ENCODE measurements at regions not wholly inside any gene's neighbourhood (a gene's known extent, or its start where the extent isn't known, plus 50 kb on each side); places are given as distances from the start of the nearest gene placed in this dataset.

- H3K27me3 Mint-ChIP-seq (ENCODE audit: unreplicated experiment): peaks cover 3% of the 10 kb centered on the region
These were observed 769.8 kb upstream of the MGAT4C start for GRCh38 chr12:87025976-87026375.

GRCh38 chr12:87021400-87021799 lies 765.2 kb upstream of the MGAT4C start:
- peaks cover 3% of the 10 kb centered on the region for H3K27me3 Mint-ChIP-seq (ENCODE audit: unreplicated experiment)
- H3K36me3 Mint-ChIP-seq (ENCODE audit: low read depth, unreplicated experiment): no peaks in the 10 kb centered on the region
- no peak for DNase-seq (ENCODE audit: low spot score)
- H3K4me3 Mint-ChIP-seq (ENCODE audit: unreplicated experiment): no peak overlapping the region
- TF ChIP-seq CTCF (IDR thresholded peaks at IDR 0.05; ENCODE audit: unreplicated experiment): no peak
- no peak overlapping the region for H3K27ac Mint-ChIP-seq (ENCODE audit: unreplicated experiment)
- no peaks in the 10 kb centered on the region for H3K9me3 Mint-ChIP-seq (ENCODE audit: unreplicated experiment)
- no peaks in the 10 kb centered on the region for H3K4me1 Mint-ChIP-seq (ENCODE audit: unreplicated experiment)

More at GRCh38 chr12:87025976-87026375, 769.8 kb upstream of the MGAT4C start:
- no peaks in the 10 kb centered on the region for H3K36me3 Mint-ChIP-seq (ENCODE audit: low read depth, unreplicated experiment)
- no peak overlapping the region for H3K4me3 Mint-ChIP-seq (ENCODE audit: unreplicated experiment)
- no peak overlapping the region for H3K27ac Mint-ChIP-seq (ENCODE audit: unreplicated experiment)
- H3K9me3 Mint-ChIP-seq (ENCODE audit: unreplicated experiment): no peaks in the 10 kb centered on the region
- TF ChIP-seq CTCF (IDR thresholded peaks at IDR 0.05; ENCODE audit: unreplicated experiment): no peak
- no peaks in the 10 kb centered on the region for H3K4me1 Mint-ChIP-seq (ENCODE audit: unreplicated experiment)
- no peak for DNase-seq (ENCODE audit: low spot score)

GRCh38 chr12:87020071-87020470 lies 763.9 kb upstream of the MGAT4C start:
- Mint-ChIP-seq H3K36me3 (ENCODE audit: low read depth, unreplicated experiment) (no peaks in the 10 kb centered on the region), H3K4me3 (ENCODE audit: unreplicated experiment) (no peak overlapping the region), H3K27ac (ENCODE audit: unreplicated experiment) (no peak overlapping the region), H3K9me3 (ENCODE audit: unreplicated experiment) (no peaks in the 10 kb centered on the region), H3K4me1 (ENCODE audit: unreplicated experiment) (no peaks in the 10 kb centered on the region), H3K27me3 (ENCODE audit: unreplicated experiment) (peaks cover 3% of the 10 kb centered on the region)
- DNase-seq (ENCODE audit: low spot score): no peak
- no peak for TF ChIP-seq CTCF (IDR thresholded peaks at IDR 0.05; ENCODE audit: unreplicated experiment)

- no peaks in the 10 kb centered on the region for H3K27me3 Mint-ChIP-seq (ENCODE audit: unreplicated experiment)
- H3K9me3 Mint-ChIP-seq (ENCODE audit: unreplicated experiment): no peaks in the 10 kb centered on the region
- no peak for TF ChIP-seq CTCF (IDR thresholded peaks at IDR 0.05; ENCODE audit: unreplicated experiment)
- DNase-seq (ENCODE audit: low spot score): no peak
- H3K27ac Mint-ChIP-seq (ENCODE audit: unreplicated experiment): no peak overlapping the region
- H3K4me1 Mint-ChIP-seq (ENCODE audit: unreplicated experiment): no peaks in the 10 kb centered on the region
- H3K4me3 Mint-ChIP-seq (ENCODE audit: unreplicated experiment): no peak overlapping the region
- H3K36me3 Mint-ChIP-seq (ENCODE audit: low read depth, unreplicated experiment): no peaks in the 10 kb centered on the region
These were observed 759.2 kb upstream of the MGAT4C start for GRCh38 chr12:87015352-87015751.

- no peaks in the 10 kb centered on the region for H3K9me3 Mint-ChIP-seq (ENCODE audit: unreplicated experiment)
- H3K27ac Mint-ChIP-seq (ENCODE audit: unreplicated experiment): no peak overlapping the region
These were observed 752.7 kb upstream of the MGAT4C start for GRCh38 chr12:87008785-87009384.

More at GRCh38 chr12:87008785-87009384, 752.7 kb upstream of the MGAT4C start:
- no peaks in the 10 kb centered on the region for H3K4me1 Mint-ChIP-seq (ENCODE audit: unreplicated experiment)
- H3K4me3 Mint-ChIP-seq (ENCODE audit: unreplicated experiment): no peak overlapping the region
- H3K36me3 Mint-ChIP-seq (ENCODE audit: low read depth, unreplicated experiment): no peaks in the 10 kb centered on the region
- no peak for TF ChIP-seq CTCF (IDR thresholded peaks at IDR 0.05; ENCODE audit: unreplicated experiment)
- DNase-seq (ENCODE audit: low spot score): no peak
- no peaks in the 10 kb centered on the region for H3K27me3 Mint-ChIP-seq (ENCODE audit: unreplicated experiment)
